NOMO-1 treated with dmso at 0.1 percent for 144 hours (cell line): ENCODE measurements at regions not wholly inside any gene's neighbourhood (a gene's known extent, or its start where the extent isn't known, plus 50 kb on each side); places are given as distances from the start of the nearest gene placed in this dataset.

Source experiments
- DNase-seq: peaks from one replicate; lab custom pipeline; 2025; ENCODE audit not compliant: unreplicated experiment; lab: John Stamatoyannopoulos, UW

DNA sequence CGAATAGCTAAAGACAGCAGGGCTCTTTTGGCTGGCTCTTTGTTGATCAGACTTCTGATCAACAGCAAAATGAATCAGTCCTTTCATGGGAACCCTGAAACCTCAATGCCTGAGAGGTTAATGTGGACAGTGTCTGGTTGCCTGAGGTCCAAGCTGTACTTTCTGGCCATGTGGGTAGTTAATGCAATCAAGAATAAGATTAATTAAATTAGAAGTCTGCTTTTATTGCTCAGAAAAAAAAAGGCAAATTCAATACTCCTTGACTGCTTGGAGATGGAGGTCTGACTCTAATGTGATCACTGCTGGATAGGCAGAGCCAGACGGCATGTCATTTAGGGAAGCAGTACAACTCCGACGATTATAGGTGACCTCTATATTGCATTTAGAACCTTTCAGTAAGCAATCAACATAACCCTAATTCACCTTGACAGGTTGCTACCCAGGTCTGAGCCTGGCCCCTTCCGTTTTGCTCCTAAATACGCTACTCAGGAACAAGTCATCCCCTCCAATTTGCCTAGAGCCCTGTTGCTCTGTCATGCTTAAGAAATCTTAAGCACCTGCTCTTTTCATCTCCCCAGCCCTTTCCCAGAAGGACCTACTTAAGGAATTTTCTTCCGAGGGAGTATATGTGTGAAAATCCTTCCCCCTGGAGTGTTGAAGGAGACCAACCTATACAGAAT, 370.0 kb upstream of the SPTLC3 start:
- no peak for DNase-seq

DNA sequence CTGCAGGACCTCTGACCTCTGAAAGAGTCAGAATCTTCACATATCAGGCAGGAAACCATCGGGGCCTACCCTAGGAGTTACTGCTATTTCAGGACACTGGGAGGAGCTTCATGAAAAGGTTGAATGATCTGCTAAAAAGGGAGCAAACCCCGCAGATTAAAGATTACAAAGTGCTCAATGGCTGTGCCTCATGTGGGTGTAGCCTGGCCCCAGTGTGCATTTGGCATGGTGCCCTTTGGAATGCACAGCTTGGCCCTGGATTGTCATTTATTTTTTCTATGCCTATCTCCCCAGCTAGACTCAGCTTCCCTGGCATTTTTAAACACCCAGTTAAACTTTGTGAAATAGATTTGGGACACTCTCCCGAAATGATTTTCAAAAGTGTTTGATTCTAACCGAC, 368.5 kb upstream of the SPTLC3 start:
- no peak for DNase-seq

- no peak for DNase-seq
These were observed 367.2 kb upstream of the SPTLC3 start for GRCh38 chr20:12641619-12642018.

DNA sequence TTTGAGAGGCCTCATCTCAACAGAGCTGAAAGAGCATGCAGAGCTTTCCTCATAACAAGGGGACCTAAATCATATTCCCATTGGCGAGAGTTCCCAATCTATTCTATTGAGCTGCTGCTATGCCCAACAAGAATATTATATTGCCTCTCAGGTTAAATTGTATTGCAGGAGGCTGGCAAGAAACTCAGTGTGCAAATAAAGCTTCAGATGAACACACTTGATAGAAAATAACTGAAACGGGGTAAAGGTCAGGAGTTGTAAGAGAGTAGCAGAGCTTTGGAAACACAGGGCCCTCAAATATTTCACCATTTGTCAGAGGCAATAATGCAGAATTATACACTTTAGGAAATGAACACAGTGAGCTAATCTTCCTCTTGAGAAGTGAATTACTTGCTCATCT, 364.3 kb upstream of the SPTLC3 start:
- no peak for DNase-seq

DNA sequence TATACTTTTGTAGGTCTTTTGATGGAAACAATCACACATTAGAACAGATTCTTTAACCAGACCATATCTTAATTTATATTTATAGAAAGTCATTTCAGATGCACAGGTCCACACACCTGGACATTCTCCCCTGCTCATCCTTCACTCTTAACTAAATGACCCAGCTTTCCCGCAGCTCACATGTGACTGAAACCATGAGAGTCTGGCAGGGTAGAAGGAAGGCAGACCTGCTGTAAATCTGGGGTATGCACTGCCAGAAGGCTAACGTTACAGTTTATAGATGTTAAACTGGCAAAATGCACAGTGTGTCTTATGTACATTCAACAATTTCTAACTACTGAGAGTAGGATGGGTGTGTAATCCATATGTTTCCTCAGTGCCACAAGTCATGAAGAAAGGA, 359.5 kb upstream of the SPTLC3 start:
- no peak for DNase-seq

DNA sequence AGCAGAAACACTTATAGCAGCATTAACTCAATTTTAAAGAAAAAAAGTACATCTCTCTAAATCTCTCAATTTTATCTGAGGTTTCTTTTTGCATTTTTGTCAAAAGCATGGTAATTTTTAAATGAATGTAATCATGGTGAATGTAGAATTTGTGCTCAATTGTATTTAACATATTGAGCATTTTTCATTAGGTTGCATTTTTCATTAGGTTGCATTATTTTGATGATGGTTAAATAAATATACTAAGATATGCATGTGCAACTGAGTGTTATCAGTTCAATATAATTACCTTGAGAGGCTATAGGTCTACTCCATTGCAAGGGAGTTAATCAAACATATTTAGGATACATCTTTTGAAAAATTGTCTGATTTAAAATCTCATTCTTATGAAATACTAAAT, 355.1 kb upstream of the SPTLC3 start:
- no peak for DNase-seq

- DNase-seq, result no peak
These were observed 348.8 kb upstream of the SPTLC3 start for GRCh38 chr20:12659942-12660341.

DNA sequence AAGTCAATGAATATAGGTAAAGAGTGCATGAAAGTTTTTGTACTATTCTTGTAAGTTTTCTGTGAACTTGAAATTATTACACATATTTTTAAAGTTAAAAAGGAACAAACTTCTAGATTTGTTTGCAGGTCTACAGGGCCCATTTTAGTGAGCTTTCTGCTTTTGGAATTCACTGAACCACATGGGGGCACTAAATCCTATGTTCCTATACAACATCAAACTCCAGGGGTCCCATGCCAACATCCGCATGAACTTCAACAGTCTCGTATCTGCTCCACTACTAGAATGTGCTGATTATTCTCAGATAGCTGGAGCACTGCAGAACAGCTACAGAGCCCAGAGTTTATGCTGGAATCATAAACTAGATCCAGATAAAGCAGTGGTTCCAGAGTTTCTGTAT, 347.9 kb upstream of the SPTLC3 start:
- DNase-seq, result no peak

DNA sequence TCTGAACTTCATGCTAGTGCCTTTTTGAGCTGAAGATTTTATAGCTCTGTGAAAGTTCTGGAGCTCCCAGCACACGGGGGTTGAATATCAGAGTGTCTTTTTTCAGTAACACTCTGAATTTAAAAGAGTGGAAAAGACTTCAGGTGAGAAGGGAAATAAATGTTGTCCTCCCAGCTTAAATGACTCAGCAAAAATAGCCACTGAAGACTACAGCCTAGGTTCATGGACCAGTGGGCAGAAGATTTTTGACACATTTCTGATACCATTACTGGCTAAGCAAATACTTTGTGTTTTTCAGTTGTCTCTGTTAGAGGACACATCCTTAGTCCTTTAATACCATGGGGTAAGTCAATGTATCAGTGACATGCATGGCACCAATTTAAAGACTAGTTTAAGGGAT, 338.5 kb upstream of the SPTLC3 start:
- no peak for DNase-seq

GRCh38 chr20:12673352-12673751, 335.4 kb upstream of the SPTLC3 start:
- no peak for DNase-seq

GRCh38 chr20:12677925-12678324, 330.8 kb upstream of the SPTLC3 start:
- no peak for DNase-seq

DNA sequence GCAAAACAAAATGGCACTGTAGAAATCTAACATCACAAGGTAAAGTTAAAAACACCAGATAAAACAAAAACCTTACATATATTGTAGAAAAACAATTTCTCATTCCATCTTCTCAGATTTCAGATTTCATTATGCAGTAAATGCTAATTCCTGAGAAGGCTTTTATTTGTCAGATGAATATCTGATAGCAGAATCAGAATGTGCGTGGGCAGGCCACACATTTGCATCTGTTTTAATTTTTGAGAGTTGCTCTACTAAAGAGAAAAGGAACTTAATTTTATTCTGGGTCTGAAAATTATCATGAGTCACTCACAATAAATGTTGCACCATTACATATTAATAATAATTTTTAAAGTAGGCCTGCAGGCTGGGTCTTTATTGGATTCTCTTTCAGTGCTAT, 329.3 kb upstream of the SPTLC3 start:
- DNase-seq, result no peak

- no peak for DNase-seq
These were observed 326.2 kb upstream of the SPTLC3 start for GRCh38 chr20:12682613-12683012.

DNA sequence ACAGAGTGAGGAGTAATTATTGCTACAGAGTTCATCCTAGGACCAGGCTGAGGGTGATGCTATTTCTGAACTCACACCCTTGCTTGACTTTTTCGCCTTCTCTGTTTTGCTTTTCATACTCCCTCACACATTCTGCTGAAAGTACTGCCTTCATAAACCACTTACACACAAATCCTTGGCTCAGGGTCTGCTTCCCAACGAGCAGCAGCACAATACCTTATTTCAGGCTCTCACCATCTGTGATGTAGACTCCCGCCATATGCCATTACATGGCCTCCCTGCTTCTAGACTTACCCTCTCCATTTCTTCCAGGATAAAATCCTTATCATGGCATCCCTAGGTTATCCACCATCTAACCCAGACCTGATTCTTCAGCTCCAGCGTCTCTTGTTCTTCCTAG, 321.3 kb upstream of the SPTLC3 start:
- DNase-seq, result no peak

DNA sequence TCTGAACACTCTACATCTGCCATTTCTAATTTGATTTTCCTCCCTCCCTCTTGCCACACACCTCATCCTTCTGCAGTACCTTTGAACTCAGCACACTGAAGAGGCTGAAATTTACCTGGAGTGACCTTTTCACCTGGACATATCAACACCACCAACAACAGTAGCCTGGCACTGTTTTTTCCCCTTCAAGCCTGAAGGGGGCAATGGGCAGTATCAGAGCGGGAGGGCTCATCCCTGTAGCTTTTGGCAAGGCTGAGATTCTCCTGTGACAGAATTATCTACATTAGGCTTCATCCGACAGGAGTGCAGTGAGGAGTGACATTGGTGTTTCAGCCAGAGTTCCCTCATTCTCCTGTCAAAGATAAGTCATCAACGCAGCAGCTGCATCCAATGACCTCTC, 312.8 kb upstream of the SPTLC3 start:
- no peak for DNase-seq

- DNase-seq, result no peak
These were observed 310.0 kb upstream of the SPTLC3 start for GRCh38 chr20:12698817-12699216.

DNA sequence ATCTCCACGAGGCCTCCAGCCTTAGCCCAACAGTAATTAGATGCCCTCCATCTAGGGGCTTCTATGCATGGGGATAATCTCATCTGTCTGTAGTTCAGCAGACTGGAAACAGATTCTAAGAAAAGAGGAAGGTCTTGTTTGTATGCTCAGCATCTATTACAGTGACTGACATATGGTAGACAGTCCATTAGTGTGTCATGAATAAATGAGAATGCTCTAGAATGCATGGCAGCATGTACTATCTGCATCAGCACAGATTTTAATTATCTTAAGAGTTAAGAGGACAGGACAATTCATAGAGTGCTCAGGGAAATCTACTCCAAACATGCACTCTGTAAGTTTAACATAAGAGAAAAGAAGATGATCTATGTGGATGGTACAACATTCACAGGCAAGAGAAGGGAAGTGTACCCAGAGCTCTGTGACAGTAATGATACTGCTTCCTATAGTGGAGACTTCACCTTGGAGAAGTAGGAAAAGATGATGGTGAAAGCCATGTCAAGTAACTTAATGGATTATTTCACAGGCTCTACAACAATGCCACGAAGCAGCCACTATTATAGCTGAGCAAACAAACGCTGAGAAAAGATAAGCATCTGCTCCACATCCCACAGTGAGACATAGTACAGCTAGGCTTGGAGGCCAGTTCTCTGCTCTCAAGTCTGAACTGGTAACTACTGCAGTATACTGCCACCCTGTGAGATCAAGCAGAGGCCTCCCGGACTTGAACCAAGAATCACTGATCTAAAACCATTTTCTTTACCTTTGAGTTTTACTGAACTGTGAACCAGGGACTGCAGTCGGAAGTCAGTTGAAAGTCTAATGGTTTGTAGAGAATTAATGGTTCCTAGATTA, 309.2 kb upstream of the SPTLC3 start:
- no peak for DNase-seq

DNA sequence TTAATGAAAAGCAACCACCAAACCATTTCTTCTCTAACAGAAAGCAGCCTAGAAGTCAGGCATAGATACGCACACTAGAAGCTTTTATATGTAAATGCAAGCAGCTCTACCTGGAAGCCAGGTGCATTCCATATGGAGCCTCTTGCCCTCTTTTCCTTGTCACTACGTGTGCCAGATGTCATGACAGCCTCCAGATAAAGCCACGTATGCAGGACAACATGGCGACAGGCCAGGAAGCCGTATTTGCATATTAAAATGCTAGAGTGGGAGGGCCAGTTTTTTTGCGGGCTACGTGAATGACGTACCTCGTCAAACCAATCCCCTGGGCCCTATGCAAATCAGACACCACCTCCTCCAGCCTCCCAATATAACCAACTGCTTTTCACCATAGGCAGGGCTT, 308.1 kb upstream of the SPTLC3 start:
- DNase-seq, result no peak

- no peak for DNase-seq
These were observed 306.5 kb upstream of the SPTLC3 start for GRCh38 chr20:12702312-12702711.

- no peak for DNase-seq
These were observed 293.4 kb upstream of the SPTLC3 start for GRCh38 chr20:12715371-12715770.

DNA sequence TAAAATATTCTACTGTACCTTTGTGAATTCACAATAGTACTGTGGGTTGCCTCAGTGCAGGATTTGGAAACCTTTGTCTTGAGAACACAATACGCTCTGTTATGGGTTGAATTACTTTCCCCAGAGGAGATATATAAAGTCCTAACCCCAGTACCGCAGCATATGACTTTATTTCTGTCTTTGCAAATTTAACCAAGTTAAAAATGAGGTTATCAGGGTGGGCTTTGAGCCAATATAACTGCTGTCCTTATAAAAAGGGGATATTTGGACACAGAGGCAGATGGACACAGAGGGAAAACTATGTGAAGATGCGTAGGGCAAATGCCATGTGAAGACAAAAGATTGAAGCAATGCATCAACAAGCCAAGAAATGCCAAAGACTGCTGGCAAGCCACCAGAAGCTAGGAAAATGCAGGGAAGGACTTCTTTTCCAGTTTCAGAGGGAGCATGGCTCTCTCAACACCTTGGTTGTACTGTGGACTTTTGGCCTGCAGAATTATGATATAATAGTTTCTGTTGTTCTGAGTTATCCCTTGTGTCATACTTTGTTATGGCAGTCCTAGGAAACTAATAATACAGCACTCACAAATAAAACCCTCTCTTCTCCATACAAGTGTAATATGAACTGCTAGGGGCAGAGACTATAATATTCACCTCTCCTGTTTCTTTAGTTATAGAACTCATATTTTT, 292.6 kb upstream of the SPTLC3 start:
- DNase-seq, result no peak

DNA sequence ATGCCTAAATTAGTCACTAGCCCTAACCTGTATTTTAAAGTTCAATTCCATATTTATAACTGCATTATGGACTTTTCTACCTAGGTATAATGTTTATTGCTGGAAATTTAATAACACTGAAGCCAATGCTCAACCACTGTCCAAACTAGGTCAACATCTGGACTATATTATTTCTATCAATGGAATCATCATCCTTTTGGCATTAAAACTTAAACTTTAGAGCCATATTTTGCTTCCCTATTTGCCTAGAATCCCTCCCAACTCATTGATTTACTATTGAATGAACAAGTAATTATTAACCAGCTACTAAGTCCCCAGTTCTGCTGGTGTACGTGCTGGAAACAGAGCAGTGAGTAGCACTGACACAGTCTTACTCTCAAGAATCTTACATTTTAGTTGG, 291.7 kb upstream of the SPTLC3 start:
- DNase-seq, result no peak
